HepG2 (cell line): ENCODE measurements at regions not wholly inside any gene's neighbourhood (a gene's known extent, or its start where the extent isn't known, plus 50 kb on each side); places are given as distances from the start of the nearest gene placed in this dataset.

Experiments used
- ATAC-seq: fragments of 200-7000 bp; cut with Tn5 transposase; 3 replicates; pipeline ENCODE4 v1.9.1; 2020; ENCODE audit warnings: mild to moderate bottlenecking, moderate library complexity
- BruUV-seq: library from RNA; stranded (reverse); fragments of 400-500 nt; replicated peaks from 2 replicates; lab custom pipeline; 2021; lab: Mats Ljungman, UMichigan
- CTCF ChIA-PET: fragments of 300-600 bp; formaldehyde crosslinking; extraction: SDS; loops from one replicate; lab custom pipeline; 2021; ENCODE audit warnings: low total read pairs, inconsistent platforms, low intra/inter-chr PET ratio; lab: Yijun Ruan, JAX
- POLR2A ChIA-PET: fragments of 350-600 bp; sonication (Branson Sonifier 250); formaldehyde crosslinking; loops from one replicate; lab custom pipeline; 2020; ENCODE audit warnings: antibody characterized with exemption, inconsistent platforms; lab: Yijun Ruan, JAX
- DNase-seq: peaks from one replicate; pipeline ENCODE4 v3.0.0-alpha.2; 2015; ENCODE audit warnings: low spot score
- FAIRE-seq: peaks from 3 replicates; lab custom pipeline; 2011; peaks lifted over from hg19 to GRCh38; lab: Jason Lieb, UNC
- H2AFZ ChIP-seq: one replicate; pipeline ENCODE4 v1.6.1; 2011; ENCODE audit warnings: low read length, inconsistent platforms
- H3K27ac ChIP-seq: fragments of 300-600 bp; 3 replicates; pipeline ENCODE4 v1.8.0; 2011; ENCODE audit warnings: mixed run types, mild to moderate bottlenecking, mixed read lengths, low read length, inconsistent platforms; ENCODE audit not compliant: insufficient read depth; ENCODE audit errors: extremely low read length
- H3K27me3 ChIP-seq, 2 experiments: fragments of 200-600 bp in 1 of 2; 2 replicates in 1 of 2; 3 replicates in 1 of 2; pipeline versions ENCODE4 v1.6.0 to v1.8.0; 2011; ENCODE audit warnings: low read length in 2 of 2, mild to moderate bottlenecking in 2 of 2, moderate library complexity in 2 of 2, inconsistent platforms in 1 of 2; ENCODE audit not compliant: insufficient read depth in 2 of 2, control insufficient read depth in 1 of 2
- H3K36me3 ChIP-seq, 2 experiments: fragments of 200-600 bp in 1 of 2; replicated peaks in 1 of 2; 2 replicates in 1 of 2; 3 replicates in 1 of 2; pipeline versions ENCODE4 v1.5.1 to v1.8.0; 2011; ENCODE audit warnings: low read length in 2 of 2, inconsistent platforms in 1 of 2; ENCODE audit not compliant: insufficient read depth in 2 of 2, control insufficient read depth in 1 of 2
- H3K4me1 ChIP-seq: 2 replicates; pipeline ENCODE4 v1.5.1; 2012; ENCODE audit warnings: low read length, inconsistent platforms; ENCODE audit not compliant: insufficient read depth
- H3K4me2 ChIP-seq: 2 replicates; pipeline ENCODE4 v1.6.0; 2011; ENCODE audit warnings: low read depth, low read length, inconsistent platforms
- H3K4me3 ChIP-seq, 3 experiments: fragments of 200-600 bp in 1 of 3; sonication (generic), shearing (Covaris generic) in 1 of 3; replicated peaks in 1 of 3; 2 replicates each; pipeline ENCODE4 v1.5.1; 2011 to 2016; ENCODE audit warnings: low read length in 3 of 3, inconsistent platforms in 2 of 3, low read depth in 2 of 3, mild to moderate bottlenecking in 2 of 3, control low read depth in 1 of 3, mixed read lengths in 1 of 3; ENCODE audit not compliant: insufficient read depth in 1 of 3
- H3K79me2 ChIP-seq: one replicate; pipeline ENCODE4 v1.6.1; 2011; ENCODE audit warnings: low read length, inconsistent platforms; ENCODE audit not compliant: insufficient read depth
- H3K9ac ChIP-seq: 2 replicates; pipeline ENCODE4 v1.6.0; 2011; ENCODE audit warnings: mild to moderate bottlenecking, low read depth, low read length, inconsistent platforms; ENCODE audit not compliant: insufficient read depth
- H3K9me3 ChIP-seq: 2 replicates; pipeline ENCODE4 v1.5.1; 2012; ENCODE audit warnings: mild to moderate bottlenecking, low read length
- H4K20me1 ChIP-seq: 2 replicates; pipeline ENCODE4 v1.6.0; 2011; ENCODE audit warnings: inconsistent platforms, mild to moderate bottlenecking, low read length, moderate library complexity; ENCODE audit not compliant: insufficient read depth
- ATF6 ChIP-seq: sonication (generic); formaldehyde crosslinking; conservative IDR thresholded peaks from 2 replicates; pipeline ENCODE4 v1.4.0; 2020; ENCODE audit warnings: missing genetic modification reagents
- FOSL1 ChIP-seq: sonication (generic); formaldehyde crosslinking; IDR thresholded peaks from 2 replicates; pipeline ENCODE4 v1.9.0; 2021; ENCODE audit warnings: missing genetic modification reagents, borderline replicate concordance
- HIVEP1 ChIP-seq: sonication (generic); formaldehyde crosslinking; IDR thresholded peaks from 2 replicates; pipeline ENCODE4 v1.4.0; 2020; ENCODE audit warnings: mild to moderate bottlenecking, missing genetic modification reagents
- IRX3 ChIP-seq: sonication (generic); formaldehyde crosslinking; IDR thresholded peaks from 2 replicates; pipeline ENCODE4 v1.8.1; 2023; ENCODE audit warnings: mild to moderate bottlenecking, low read depth, missing genetic modification reagents, borderline replicate concordance
- KLF13 ChIP-seq: sonication (generic); formaldehyde crosslinking; IDR thresholded peaks from 2 replicates; pipeline ENCODE4 v1.4.0; 2020; ENCODE audit warnings: mild to moderate bottlenecking, missing genetic modification reagents
- NCOA2 ChIP-seq: sonication (generic); formaldehyde crosslinking; IDR thresholded peaks from 2 replicates; pipeline ENCODE4 v1.8.0; 2022; ENCODE audit warnings: inconsistent platforms
- PCBP2 ChIP-seq: fragments of 200-400 bp; formaldehyde crosslinking; optimal IDR thresholded peaks from 2 replicates; pipeline ENCODE3; 2018; ENCODE audit warnings: low read length, low read depth; ENCODE audit not compliant: poor library complexity, severe bottlenecking
- ZKSCAN1 ChIP-seq: fragments of 150-350 bp; IDR thresholded peaks from 2 replicates; pipeline ENCODE4 v1.6.1; 2014; ENCODE audit warnings: low read length
- in situ Hi-C: cut with HindIII; loops from 2 replicates; pipeline ENCODE4 v1.10.0; 2017; ENCODE audit warnings: low pct_unique_long_range_greater_than_20kb; ENCODE audit not compliant: extremely low pct_ligation_motif_present
- intact Hi-C: fragments of 100-400 bp; cut with micrococcal nuclease; formaldehyde crosslinking; loops from one replicate; pipeline ENCODE4 v1.10.0; 2022; ENCODE audit not compliant: unreplicated experiment
- TF ChIP-seq, protein P1 (sequence below): fragments of 450-650 bp; IDR thresholded peaks from 2 replicates; pipeline ENCODE4 v1.6.1; 2016
- TF ChIP-seq, protein P2 (sequence below): sonication (generic); formaldehyde crosslinking; IDR thresholded peaks from 2 replicates; pipeline ENCODE4 v1.4.0; 2020; ENCODE audit warnings: missing genetic modification reagents
- TF ChIP-seq, protein P3 (sequence below): sonication (generic); formaldehyde crosslinking; conservative IDR thresholded peaks from 2 replicates; pipeline ENCODE4 v1.8.0; 2022; ENCODE audit warnings: missing genetic modification reagents

- TF ChIP-seq KLF13 (CRISPR knock-in tag) = no peak
- TF ChIP-seq HIVEP1 (CRISPR knock-in tag) = no peak
- TF ChIP-seq IRX3 (CRISPR knock-in tag) = no peak
- TF ChIP-seq NCOA2 (CRISPR knock-in tag) = no peak
- TF ChIP-seq, protein P1, sequence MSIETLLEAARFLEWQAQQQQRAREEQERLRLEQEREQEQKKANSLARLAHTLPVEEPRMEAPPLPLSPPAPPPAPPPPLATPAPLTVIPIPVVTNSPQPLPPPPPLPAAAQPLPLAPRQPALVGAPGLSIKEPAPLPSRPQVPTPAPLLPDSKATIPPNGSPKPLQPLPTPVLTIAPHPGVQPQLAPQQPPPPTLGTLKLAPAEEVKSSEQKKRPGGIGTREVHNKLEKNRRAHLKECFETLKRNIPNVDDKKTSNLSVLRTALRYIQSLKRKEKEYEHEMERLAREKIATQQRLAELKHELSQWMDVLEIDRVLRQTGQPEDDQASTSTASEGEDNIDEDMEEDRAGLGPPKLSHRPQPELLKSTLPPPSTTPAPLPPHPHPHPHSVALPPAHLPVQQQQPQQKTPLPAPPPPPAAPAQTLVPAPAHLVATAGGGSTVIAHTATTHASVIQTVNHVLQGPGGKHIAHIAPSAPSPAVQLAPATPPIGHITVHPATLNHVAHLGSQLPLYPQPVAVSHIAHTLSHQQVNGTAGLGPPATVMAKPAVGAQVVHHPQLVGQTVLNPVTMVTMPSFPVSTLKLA = no peak
- TF ChIP-seq, protein P2, sequence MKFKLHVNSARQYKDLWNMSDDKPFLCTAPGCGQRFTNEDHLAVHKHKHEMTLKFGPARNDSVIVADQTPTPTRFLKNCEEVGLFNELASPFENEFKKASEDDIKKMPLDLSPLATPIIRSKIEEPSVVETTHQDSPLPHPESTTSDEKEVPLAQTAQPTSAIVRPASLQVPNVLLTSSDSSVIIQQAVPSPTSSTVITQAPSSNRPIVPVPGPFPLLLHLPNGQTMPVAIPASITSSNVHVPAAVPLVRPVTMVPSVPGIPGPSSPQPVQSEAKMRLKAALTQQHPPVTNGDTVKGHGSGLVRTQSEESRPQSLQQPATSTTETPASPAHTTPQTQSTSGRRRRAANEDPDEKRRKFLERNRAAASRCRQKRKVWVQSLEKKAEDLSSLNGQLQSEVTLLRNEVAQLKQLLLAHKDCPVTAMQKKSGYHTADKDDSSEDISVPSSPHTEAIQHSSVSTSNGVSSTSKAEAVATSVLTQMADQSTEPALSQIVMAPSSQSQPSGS = no peak
- no peak for TF ChIP-seq FOSL1
- TF ChIP-seq PCBP2 = no peak
Observed at GRCh38 chr4:163923092-163923491, 428.6 kb downstream of the TMA16 start (continued).

DNA sequence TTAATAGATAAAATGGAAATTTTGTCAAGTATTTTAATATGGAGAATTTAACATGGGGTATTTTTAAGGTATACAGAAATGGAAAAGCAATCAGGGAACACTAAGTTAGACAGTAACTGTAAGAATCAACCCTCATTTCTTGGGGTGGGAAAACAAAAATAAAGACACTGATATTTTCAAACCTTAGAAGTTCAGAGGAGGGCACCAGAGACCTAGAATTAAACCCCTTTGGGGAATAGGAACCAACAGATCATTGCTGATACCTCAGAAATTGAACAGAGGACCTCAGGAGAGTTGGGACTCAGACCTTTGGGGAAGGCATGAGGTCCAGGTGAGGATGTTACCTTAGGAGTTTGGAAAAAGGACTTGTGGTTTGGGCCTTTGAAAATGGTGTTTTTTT lies 435.6 kb downstream of the TMA16 start:
- in situ Hi-C loops = no loop called here
- no peak for DNase-seq
- Histone ChIP-seq H3K4me1 (no peaks in the 10 kb centered on the region), H3K27ac (no peak overlapping the region), H2AFZ (no peak overlapping the region), H3K9me3 (no peaks in the 10 kb centered on the region), H3K36me3 (no peaks in the 10 kb centered on the region), H3K79me2 (no peaks in the 10 kb centered on the region), H4K20me1 (no peaks in the 10 kb centered on the region), H3K9ac (no peak overlapping the region), H3K4me2 (no peak overlapping the region), H3K27me3 (no peaks in the 10 kb centered on the region; a peak in 1 of 5 replicates), H3K4me3 (no peak overlapping the region)
- ChIA-PET CTCF (no interaction called here), POLR2A (no interaction called here)
- FAIRE-seq = no peak
- no peak for ATAC-seq
- TF ChIP-seq ZKSCAN1 (no peak), ATF6 (no peak)
- TF ChIP-seq, protein P3, sequence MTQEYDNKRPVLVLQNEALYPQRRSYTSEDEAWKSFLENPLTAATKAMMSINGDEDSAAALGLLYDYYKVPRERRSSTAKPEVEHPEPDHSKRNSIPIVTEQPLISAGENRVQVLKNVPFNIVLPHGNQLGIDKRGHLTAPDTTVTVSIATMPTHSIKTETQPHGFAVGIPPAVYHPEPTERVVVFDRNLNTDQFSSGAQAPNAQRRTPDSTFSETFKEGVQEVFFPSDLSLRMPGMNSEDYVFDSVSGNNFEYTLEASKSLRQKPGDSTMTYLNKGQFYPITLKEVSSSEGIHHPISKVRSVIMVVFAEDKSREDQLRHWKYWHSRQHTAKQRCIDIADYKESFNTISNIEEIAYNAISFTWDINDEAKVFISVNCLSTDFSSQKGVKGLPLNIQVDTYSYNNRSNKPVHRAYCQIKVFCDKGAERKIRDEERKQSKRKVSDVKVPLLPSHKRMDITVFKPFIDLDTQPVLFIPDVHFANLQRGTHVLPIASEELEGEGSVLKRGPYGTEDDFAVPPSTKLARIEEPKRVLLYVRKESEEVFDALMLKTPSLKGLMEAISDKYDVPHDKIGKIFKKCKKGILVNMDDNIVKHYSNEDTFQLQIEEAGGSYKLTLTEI = no peak
- TF ChIP-seq, all 625 proteins: peak for 0
- BruUV-seq = no TSS peak
- intact Hi-C loops = no loop called here
